Osteoblast (primary cell): ENCODE measurements at regions not wholly inside any gene's neighbourhood (a gene's known extent, or its start where the extent isn't known, plus 50 kb on each side); places are given as distances from the start of the nearest gene placed in this dataset.

Experiments
- DNase-seq: peaks from one replicate; pipeline ENCODE4 v3.0.0; 2011; ENCODE audit warnings: low spot score, mixed read lengths; ENCODE audit not compliant: insufficient read length; ENCODE audit errors: missing footprints
- H2AFZ ChIP-seq: 2 replicates; pipeline ENCODE4 v1.6.0; 2011; ENCODE audit warnings: mild to moderate bottlenecking, low read length
- H3K27ac ChIP-seq: 2 replicates; pipeline ENCODE4 v1.5.1; 2011; ENCODE audit warnings: mild to moderate bottlenecking, low read depth, low read length, moderate library complexity
- H3K27me3 ChIP-seq: 2 replicates; pipeline ENCODE4 v1.6.0; 2012; ENCODE audit warnings: mild to moderate bottlenecking, control low read depth, inconsistent platforms, low read length, moderate library complexity; ENCODE audit not compliant: insufficient read depth
- H3K36me3 ChIP-seq: 2 replicates; pipeline ENCODE4 v1.5.1; 2011; ENCODE audit warnings: mild to moderate bottlenecking, low read length, control low read depth, moderate library complexity; ENCODE audit not compliant: insufficient read depth
- H3K4me1 ChIP-seq: 2 replicates; pipeline ENCODE4 v1.5.1; 2011; ENCODE audit warnings: mild to moderate bottlenecking, low read length, control low read depth, moderate library complexity; ENCODE audit not compliant: insufficient read depth
- H3K4me2 ChIP-seq: 2 replicates; pipeline ENCODE4 v1.6.0; 2011; ENCODE audit warnings: mild to moderate bottlenecking, low read length; ENCODE audit not compliant: insufficient read depth
- H3K4me3 ChIP-seq: fragments of 200-600 bp; sonication (generic); 3 replicates; pipeline ENCODE4 v1.5.1; 2012; ENCODE audit warnings: mild to moderate bottlenecking, low read length, inconsistent platforms; ENCODE audit not compliant: insufficient read depth
- H3K79me2 ChIP-seq: 2 replicates; pipeline ENCODE4 v1.6.0; 2012; ENCODE audit warnings: mild to moderate bottlenecking, low read length, control low read depth, inconsistent platforms; ENCODE audit not compliant: insufficient read depth
- H3K9me3 ChIP-seq: 2 replicates; pipeline ENCODE4 v1.5.1; 2011; ENCODE audit warnings: low read depth, low read length, control low read depth
- H4K20me1 ChIP-seq: 2 replicates; pipeline ENCODE4 v1.6.0; 2012; ENCODE audit warnings: mild to moderate bottlenecking, low read length, control low read depth; ENCODE audit not compliant: insufficient read depth
- CTCF ChIP-seq: IDR thresholded peaks from 2 replicates; pipeline ENCODE4 v1.5.1; 2011; ENCODE audit warnings: mild to moderate bottlenecking, low read depth, low read length, moderate library complexity; ENCODE audit errors: extremely low read depth

GRCh38 chr3:194198938-194199337 lies 63.0 kb downstream of the HES1 start:
- no peaks in the 10 kb centered on the region for H3K9me3 ChIP-seq
- no peak overlapping the region for H3K4me2 ChIP-seq
- H3K4me3 ChIP-seq, result no peak overlapping the region
- no peaks in the 10 kb centered on the region for H3K79me2 ChIP-seq
- no peaks in the 10 kb centered on the region for H3K4me1 ChIP-seq
- no peak for TF ChIP-seq CTCF
- H2AFZ ChIP-seq, result no peak overlapping the region
- no peak overlapping the region for H3K27ac ChIP-seq
- no peaks in the 10 kb centered on the region for H3K36me3 ChIP-seq
- H3K27me3 ChIP-seq, result peaks cover 36% of the 10 kb centered on the region
- peak; percentile 65 for DNase-seq
- no peaks in the 10 kb centered on the region for H4K20me1 ChIP-seq

GRCh38 chr3:194200422-194201081 lies 64.6 kb downstream of the HES1 start:
- no peaks in the 10 kb centered on the region for H3K36me3 ChIP-seq
- no peak overlapping the region for H3K4me2 ChIP-seq
- TF ChIP-seq CTCF, result no peak
- H3K4me1 ChIP-seq, result no peaks in the 10 kb centered on the region
- H4K20me1 ChIP-seq, result no peaks in the 10 kb centered on the region
- peak; percentile 54 for DNase-seq
- peaks cover 51% of the 10 kb centered on the region for H3K27me3 ChIP-seq
- H3K4me3 ChIP-seq, result no peak overlapping the region
- H3K79me2 ChIP-seq, result no peaks in the 10 kb centered on the region
- no peaks in the 10 kb centered on the region for H3K9me3 ChIP-seq
- H2AFZ ChIP-seq, result no peak overlapping the region
- no peak overlapping the region for H3K27ac ChIP-seq

- H3K27me3 ChIP-seq, result peaks cover 51% of the 10 kb centered on the region
- no peaks in the 10 kb centered on the region for H3K79me2 ChIP-seq
- H4K20me1 ChIP-seq, result no peaks in the 10 kb centered on the region
- peak; percentile 41 for DNase-seq
- no peak overlapping the region for H3K4me2 ChIP-seq
- no peaks in the 10 kb centered on the region for H3K36me3 ChIP-seq
- no peak for TF ChIP-seq CTCF
- H2AFZ ChIP-seq, result no peak overlapping the region
- H3K4me3 ChIP-seq, result no peak overlapping the region
- H3K27ac ChIP-seq, result no peak overlapping the region
- no peaks in the 10 kb centered on the region for H3K4me1 ChIP-seq
- H3K9me3 ChIP-seq, result no peaks in the 10 kb centered on the region
Measured at GRCh38 chr3:194201953-194202666, 66.2 kb downstream of the HES1 start.

DNA sequence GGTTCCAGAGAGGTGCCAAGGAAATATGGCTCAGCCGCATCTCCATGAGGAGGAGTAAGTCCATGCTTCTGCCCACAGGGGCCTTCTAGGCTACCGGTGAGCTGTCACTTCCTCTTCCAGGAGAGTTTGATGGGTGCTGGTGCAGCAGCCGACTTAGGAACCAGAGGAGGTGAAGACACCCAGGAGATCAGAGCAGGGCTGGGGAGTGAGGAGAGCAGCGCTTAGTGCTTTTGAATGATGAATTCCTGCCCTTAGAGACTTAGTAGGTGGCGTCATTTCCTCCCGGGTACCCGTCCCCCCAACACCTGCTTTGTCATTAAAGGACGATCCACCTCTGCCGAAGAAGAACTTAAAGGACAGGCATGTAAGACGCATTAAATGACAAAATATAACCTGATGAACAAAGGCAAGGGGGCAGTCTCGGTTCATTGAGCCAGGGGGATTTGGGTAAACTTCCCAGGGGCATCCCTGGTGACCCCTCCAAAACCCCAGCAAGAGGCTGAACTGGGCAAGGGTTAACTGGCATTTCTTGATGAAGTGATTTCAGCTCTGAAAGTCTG lies 67.6 kb downstream of the HES1 start:
- Histone ChIP-seq H3K4me2 (no peak overlapping the region), H3K4me3 (no peak overlapping the region), H3K36me3 (no peaks in the 10 kb centered on the region), H3K79me2 (no peaks in the 10 kb centered on the region), H3K9me3 (no peaks in the 10 kb centered on the region), H2AFZ (no peak overlapping the region), H4K20me1 (no peaks in the 10 kb centered on the region), H3K4me1 (no peaks in the 10 kb centered on the region), H3K27me3 (peaks cover 44% of the 10 kb centered on the region), H3K27ac (no peak overlapping the region)
- DNase-seq, result peak; percentile 51
- no peak for TF ChIP-seq CTCF
